NCI-H1694 (cell line): ENCODE measurements at regions not wholly inside any gene's neighbourhood (a gene's known extent, or its start where the extent isn't known, plus 50 kb on each side); places are given as distances from the start of the nearest gene placed in this dataset.

Source experiments
- DNase-seq: peaks from one replicate; lab custom pipeline; 2025; lab: John Stamatoyannopoulos, UW

- DNase-seq: no peak
These were observed 274.9 kb upstream of the NEBL start for GRCh38 chr10:21171936-21172541.

- DNase-seq: no peak
These were observed 274.3 kb upstream of the NEBL start for GRCh38 chr10:21171197-21171935.

GRCh38 chr10:21170216-21170615 lies 273.1 kb upstream of the NEBL start:
- no peak for DNase-seq

GRCh38 chr10:21169271-21169670 lies 272.2 kb upstream of the NEBL start:
- no peak for DNase-seq

- DNase-seq: no peak
These were observed 270.3 kb upstream of the NEBL start for GRCh38 chr10:21167288-21168010.

GRCh38 chr10:21166557-21167287 lies 269.6 kb upstream of the NEBL start:
- DNase-seq: no peak

- DNase-seq: no peak
These were observed 268.4 kb upstream of the NEBL start for GRCh38 chr10:21165489-21165888.

- no peak for DNase-seq
These were observed 267.6 kb upstream of the NEBL start for GRCh38 chr10:21164687-21165086.

- no peak for DNase-seq
These were observed 265.8 kb upstream of the NEBL start for GRCh38 chr10:21162948-21163347.

GRCh38 chr10:21161647-21162046 lies 264.5 kb upstream of the NEBL start:
- no peak for DNase-seq

GRCh38 chr10:21161090-21161625 lies 264.0 kb upstream of the NEBL start:
- DNase-seq: no peak

- DNase-seq: no peak
These were observed 263.0 kb upstream of the NEBL start for GRCh38 chr10:21160116-21160515.

GRCh38 chr10:21159669-21160068 lies 262.6 kb upstream of the NEBL start:
- DNase-seq: no peak

GRCh38 chr10:21158301-21158700 lies 261.2 kb upstream of the NEBL start:
- no peak for DNase-seq

- no peak for DNase-seq
These were observed 260.6 kb upstream of the NEBL start for GRCh38 chr10:21157664-21158063.

GRCh38 chr10:21150166-21150565 lies 253.1 kb upstream of the NEBL start:
- no peak for DNase-seq

- DNase-seq: no peak
These were observed 249.3 kb upstream of the NEBL start for GRCh38 chr10:21146436-21146789.

- no peak for DNase-seq
These were observed 248.8 kb upstream of the NEBL start for GRCh38 chr10:21145751-21146435.

- no peak for DNase-seq
These were observed 246.9 kb upstream of the NEBL start for GRCh38 chr10:21144047-21144446.

- no peak for DNase-seq
These were observed 244.9 kb upstream of the NEBL start for GRCh38 chr10:21141946-21142492.

- no peak for DNase-seq
These were observed 241.7 kb upstream of the NEBL start for GRCh38 chr10:21138769-21139340.
